SK-MEL-5 (cell line): ENCODE measurements at regions not wholly inside any gene's neighbourhood (a gene's known extent, or its start where the extent isn't known, plus 50 kb on each side); places are given as distances from the start of the nearest gene placed in this dataset.
A peak's percentile ranks its signal among the peaks of the same experiment; 100 is the strongest.

Experiments used
- DNase-seq: peaks from one replicate; pipeline ENCODE4 v3.0.0-alpha.2; 2016; ENCODE audit warnings: low read depth, low spot score
- in situ Hi-C: cut with HindIII; loops from 2 replicates; pipeline ENCODE4 v1.10.0; 2016; ENCODE audit warnings: low sequenced_read_pairs, high pct_unique_total_duplicates, low pct_unique_long_range_greater_than_20kb

DNA sequence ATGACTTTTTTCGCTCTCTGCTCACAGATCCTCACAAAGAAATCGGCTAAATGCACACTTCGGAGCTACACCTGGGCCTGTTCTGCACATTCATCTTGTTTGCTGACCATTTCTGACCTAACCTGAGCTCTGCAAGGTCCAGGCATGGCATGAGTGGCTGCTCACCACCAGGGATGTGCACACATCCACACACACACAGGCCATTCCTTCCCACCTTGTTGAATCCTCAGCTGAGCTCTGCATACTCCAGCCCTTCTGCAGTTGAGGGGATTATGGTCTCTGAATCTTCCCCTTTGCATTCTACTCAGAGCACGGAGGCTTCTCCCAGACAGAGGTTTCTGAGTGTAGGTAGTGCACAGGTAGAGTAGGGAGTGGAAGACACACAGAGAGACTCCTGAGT is 411.9 kb upstream of the B3GAT1 start:
- in situ Hi-C loops: no loop called here
- DNase-seq: no peak

DNA sequence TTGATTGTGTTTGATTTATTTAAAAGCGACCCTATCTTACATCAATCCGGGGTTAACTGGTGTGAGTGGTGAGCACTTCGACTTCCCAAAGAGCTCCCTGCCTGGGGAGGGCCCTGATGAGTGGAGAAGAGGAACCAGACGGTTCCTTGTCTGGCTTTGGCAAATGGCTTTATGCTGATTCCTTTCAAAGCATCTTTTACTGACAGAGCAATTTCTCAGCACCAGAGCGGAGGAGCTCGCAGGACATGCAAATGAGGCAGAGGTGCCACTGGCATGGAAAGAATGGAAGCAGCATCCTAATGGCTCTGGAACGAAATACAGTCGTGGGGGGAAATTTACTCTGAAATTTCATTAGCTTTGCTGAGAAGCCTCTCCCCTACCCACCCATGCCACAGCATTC is 410.9 kb upstream of the B3GAT1 start:
- DNase-seq: no peak
- in situ Hi-C loops: no loop called here

DNA sequence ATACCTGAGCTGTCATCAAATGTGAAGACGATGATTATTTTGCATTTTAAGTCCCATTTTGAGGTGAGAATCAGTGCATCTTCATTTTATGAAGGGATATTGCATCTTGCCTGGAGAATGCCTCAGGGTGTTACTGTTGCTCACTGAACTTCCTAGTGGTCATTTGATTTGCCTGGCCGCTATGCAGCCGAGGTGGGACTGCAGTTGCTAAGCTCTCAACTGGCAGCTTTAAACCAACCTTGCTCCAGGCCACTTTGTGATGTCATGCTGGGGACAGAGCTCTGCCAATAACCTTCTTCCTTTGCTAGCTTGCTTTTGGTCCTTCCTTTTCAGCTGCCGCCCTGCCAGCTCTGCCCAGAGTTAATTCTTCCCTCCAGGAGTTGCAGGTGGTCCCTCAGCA is 409.4 kb upstream of the B3GAT1 start:
- in situ Hi-C loops: no loop called here

GRCh38 chr11:134819041-134819440 is 407.0 kb upstream of the B3GAT1 start:
- DNase-seq: peak; percentile 26
- in situ Hi-C loops: no loop called here

More for the DNA sequence above, 409.4 kb upstream of the B3GAT1 start:
- no peak for DNase-seq

GRCh38 chr11:134818516-134818915 is 406.5 kb upstream of the B3GAT1 start:
- in situ Hi-C loops: no loop called here
- no peak for DNase-seq

DNA sequence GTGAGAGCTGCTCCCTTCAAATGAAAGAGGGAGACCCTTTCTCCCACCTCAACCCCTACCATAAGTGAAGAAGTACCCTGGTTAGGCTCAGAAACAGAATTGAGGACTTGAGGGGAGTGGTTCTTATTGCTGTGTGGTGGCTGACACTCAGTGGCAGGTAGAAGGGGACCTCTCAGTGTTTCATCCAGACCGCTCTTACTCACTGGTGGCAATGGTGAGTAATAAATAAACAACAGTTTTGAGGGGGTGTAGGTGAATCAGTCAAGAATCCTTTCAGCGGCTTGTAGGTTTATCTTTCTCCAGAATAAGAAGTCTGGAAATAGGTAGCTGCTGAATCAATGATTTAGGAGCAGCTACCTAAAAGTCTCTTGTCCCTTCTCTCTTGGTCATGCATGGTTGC is 403.4 kb upstream of the B3GAT1 start:
- no peak for DNase-seq
- in situ Hi-C loops: no loop called here

GRCh38 chr11:134807997-134808396 is 396.0 kb upstream of the B3GAT1 start:
- in situ Hi-C loops: no loop called here
- no peak for DNase-seq

GRCh38 chr11:134802598-134802997 is 390.6 kb upstream of the B3GAT1 start:
- in situ Hi-C loops: no loop called here
- no peak for DNase-seq

DNA sequence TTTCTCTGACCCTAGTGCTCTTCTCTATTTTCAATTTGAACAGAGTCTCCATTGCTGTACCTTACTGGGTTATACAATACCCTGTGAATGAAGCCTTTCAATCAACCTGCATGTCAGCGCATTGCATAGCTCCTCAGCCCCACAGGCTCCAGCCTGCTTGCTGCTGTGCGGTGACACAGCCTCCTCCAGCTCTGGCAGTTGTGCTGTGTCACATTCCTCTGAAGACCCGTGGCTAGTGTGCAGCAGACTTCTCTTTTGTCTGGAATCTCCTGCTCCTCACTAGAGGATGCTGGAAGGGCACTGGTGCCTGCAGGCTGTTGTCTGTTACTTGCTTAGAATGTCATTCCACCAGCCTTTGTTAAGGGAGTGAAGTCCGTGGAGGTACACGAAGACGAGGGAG is 390.1 kb upstream of the B3GAT1 start:
- in situ Hi-C loops: no loop called here

GRCh38 chr11:134801570-134801969 is 389.5 kb upstream of the B3GAT1 start:
- in situ Hi-C loops: no loop called here
- DNase-seq: peak; percentile 53

More for the DNA sequence above, 390.1 kb upstream of the B3GAT1 start:
- DNase-seq: peak; percentile 76

DNA sequence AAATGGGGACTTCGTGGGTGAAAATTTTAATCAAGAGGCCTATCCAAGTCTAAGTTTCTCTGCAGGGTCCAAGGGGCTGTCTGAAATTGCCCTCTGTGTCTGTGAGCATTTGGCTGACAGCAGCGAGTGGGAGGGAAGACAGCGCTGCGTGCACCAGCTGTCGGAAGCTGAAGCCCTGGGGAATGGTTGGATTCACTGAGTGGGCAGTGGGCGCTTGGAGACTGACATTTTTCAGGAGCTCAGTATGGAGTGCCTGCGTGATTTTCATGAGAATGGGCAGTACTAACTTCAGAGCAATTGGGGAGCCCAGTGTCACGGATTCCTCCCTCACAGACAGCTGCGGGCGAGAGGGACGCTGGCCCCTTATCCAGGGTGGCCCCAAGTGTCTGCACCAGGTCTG is 388.8 kb upstream of the B3GAT1 start:
- no peak for DNase-seq
- in situ Hi-C loops: no loop called here

DNA sequence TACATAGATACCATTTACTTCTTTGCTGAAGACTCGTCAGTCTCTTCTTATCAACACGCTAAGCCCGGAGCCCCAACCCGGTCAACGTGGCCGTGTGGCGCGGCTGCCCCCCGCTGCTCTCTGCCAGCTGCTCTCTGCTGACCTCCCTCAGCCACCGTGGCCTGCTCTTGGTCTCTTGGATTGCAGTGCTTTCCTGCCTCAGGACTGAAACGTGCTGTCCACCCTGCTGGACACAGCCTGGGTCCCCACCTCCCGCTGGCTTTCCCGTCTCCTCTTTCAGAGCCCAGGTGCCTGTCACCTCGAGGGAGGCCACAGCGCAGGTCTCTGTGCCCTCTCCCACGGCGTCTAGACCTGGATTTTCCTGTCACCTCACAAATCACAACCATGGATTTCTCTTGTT is 388.1 kb upstream of the B3GAT1 start:
- no peak for DNase-seq
- in situ Hi-C loops: no loop called here

DNA sequence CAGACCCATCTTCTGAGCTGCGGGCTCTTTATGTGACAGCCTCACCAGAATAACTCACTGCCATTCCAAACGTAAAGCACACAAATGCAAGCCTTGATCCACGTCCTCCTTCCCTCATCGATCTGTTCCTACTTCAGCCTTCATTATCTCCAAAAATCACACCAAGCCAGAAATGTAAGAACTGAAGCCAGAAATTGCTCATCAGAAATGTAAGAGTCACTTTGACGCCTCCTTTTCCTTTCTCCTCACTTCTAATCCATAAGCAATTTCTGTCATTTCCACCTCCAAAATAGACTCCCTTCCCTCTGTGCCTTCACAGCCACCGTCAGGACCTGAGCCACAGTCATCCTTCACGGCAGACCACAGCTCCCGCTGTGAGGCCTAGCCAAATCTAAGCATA is 387.3 kb upstream of the B3GAT1 start:
- DNase-seq: no peak
- in situ Hi-C loops: no loop called here

DNA sequence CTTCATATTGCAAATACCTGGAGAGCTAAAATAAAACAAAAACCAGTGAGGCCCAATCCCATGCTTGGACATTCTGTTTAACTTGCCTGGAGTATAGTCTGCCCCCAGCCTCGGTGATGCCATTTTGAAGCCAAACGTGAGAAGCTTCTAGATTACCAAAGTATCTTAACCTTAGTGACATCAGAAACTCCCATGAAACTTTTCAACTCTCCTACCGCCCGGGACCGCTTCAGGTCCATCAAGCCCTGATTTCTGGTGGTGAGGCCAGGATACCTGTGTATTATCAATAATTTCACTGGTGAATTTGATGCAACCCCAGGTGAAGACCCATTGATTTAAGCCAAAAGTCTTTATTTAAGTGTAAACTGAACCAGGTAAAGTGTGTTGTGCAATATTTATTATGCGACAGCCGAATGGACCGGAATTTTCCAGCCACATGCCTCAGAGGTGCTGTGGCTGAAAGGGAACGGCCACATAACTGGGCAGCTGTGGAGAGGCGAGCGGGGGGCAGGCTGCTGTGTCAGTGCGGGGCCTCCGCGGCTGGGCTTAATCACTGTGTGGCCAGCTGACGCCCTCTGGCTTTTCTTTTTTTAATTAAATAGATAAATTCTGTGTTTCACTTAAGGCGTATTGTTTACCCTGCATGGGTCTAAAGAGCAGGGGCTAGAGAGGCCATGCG is 385.5 kb upstream of the B3GAT1 start:
- in situ Hi-C loops: no loop called here

DNA sequence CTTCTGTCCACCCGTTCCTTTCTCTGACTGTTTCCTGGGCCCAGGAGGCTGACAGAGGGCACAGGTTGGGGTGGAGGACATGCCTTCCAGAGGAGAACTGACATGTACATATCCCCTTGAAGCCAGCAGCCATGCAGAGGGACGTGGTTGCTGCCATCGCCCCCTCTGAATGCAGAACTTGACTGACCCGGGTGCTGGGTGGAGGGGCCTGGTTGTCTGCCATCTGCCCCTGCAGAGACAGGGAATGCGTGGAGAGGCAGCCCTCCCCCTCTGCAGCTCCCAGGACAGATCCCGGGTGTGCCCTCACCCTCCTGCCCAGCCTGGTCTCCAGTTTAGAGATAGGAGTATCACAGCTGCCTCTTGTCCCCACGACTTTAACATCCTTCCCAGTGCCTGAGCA is 383.0 kb upstream of the B3GAT1 start:
- no peak for DNase-seq
- in situ Hi-C loops: no loop called here

More for the DNA sequence above, 385.5 kb upstream of the B3GAT1 start:
- DNase-seq: no peak

DNA sequence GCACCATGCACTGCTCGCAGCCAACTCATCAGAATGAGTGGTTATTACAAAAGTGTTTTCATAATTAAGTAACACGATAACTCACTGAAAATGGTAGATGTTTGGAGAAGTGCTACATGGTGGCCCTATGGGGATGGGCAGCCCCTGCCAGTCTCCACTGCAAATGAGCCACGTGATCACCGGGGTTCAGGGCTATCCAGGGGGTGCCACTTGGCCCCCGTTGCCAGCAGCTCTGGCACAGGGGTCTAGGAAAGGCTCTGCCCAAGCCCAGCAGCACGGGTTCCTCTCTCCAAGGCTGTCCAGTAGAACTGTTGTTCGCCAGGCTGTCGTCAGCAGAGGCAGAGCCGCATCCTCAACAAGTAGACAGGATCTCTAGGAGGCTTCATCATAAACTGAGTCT is 382.1 kb upstream of the B3GAT1 start:
- in situ Hi-C loops: no loop called here
- DNase-seq: no peak

DNA sequence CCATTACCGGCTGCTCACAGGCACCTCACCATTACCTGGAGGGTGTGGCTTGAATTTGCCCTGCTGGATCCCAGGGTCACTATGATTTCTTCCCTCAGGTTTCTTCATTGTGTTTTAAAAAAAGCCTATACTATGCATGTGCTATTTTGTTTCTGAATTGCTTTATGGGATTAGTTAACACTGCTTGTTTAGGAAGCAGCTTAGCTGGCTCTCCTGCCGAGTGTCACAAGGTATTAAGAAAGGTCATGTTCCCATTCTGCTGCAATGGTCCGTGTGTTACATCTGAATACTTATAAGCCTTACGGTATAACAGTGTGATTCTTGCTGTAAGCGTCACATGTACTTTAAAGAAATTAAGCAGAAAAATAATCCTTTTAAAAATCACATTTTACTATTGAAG is 380.6 kb upstream of the B3GAT1 start:
- in situ Hi-C loops: no loop called here
- DNase-seq: no peak

DNA sequence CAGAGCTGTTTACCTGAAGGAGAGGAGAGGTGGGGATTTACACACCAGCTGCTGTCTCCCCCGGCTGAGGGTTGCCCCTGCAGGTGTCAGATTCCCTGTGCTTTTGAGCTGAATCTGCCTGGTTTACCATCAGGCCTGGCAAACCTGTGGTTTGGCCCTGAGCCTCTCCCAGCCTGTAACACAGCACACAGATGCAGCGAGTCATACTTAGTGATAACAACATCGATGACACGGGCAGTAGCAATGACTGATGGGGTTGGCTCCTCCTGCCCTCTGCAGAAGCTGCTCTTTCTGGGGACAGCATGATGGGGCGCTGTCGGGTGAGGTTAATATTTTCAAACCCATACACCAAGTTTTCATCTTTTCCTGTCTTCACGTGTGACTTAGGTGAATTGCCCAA is 380.0 kb upstream of the B3GAT1 start:
- in situ Hi-C loops: no loop called here
- DNase-seq: no peak

DNA sequence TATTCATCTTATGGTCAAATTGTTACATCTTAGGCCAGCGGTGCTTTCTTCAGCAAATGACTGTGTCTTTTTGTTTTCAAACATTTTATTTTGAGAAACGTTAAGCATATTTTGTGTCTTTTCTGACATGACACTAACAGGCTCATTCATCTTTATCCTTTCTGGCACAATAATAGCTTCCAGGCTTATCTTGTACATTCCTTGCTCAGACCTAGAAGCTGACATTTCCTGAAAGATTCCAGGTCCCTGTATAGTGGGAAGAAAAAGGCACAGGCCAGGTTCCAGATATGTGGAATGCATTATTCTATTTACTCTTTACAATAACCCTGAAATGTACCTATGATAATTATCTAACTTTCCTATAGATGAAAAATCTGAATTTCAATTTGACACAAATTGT is 379.1 kb upstream of the B3GAT1 start:
- no peak for DNase-seq
- in situ Hi-C loops: no loop called here

- no peak for DNase-seq
- in situ Hi-C loops: no loop called here
Measured at GRCh38 chr11:134789104-134789503, 377.1 kb upstream of the B3GAT1 start.
